ENCODE measurements at regions not wholly inside any gene's neighbourhood (a gene's known extent, or its start where the extent isn't known, plus 50 kb on each side); places are given as distances from the start of the nearest gene placed in this dataset.

DNA sequence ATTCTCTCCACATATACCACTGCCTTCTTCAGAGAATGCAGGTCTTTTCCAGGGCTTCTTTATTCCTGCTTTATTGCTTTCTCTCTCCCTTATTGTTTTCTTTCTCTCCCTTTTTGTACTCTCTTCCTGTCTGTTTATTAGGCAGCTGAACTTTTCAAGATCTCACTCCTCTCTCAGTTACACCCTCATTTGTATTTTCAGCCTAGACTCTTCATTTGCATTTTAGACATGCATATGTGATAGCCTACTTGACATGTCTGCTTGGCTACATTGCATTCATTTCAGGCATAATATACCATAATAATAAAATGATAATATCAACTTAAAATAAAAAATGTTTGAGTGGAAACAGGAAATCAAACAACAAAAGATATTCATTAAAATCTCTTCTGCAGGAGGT is 377.9 kb upstream of the TNC start:
- Histone ChIP-seq H3K9me3 (ENCODE audit: control insufficient read depth, low read length) (no peaks in the 10 kb centered on the region), H3K4me1 (ENCODE audit: control insufficient read depth, insufficient read depth, low read length, poor library complexity, severe bottlenecking) (no peaks in the 10 kb centered on the region), H3K4me3 (ENCODE audit: extremely low read depth, insufficient read depth, low read length, poor library complexity, severe bottlenecking) (no peak overlapping the region), H3K27ac (ENCODE audit: low read depth, low read length, severe bottlenecking) (no peak overlapping the region), H3K36me3 (ENCODE audit: control insufficient read depth, insufficient read depth, low read length) (no peaks in the 10 kb centered on the region)

DNA sequence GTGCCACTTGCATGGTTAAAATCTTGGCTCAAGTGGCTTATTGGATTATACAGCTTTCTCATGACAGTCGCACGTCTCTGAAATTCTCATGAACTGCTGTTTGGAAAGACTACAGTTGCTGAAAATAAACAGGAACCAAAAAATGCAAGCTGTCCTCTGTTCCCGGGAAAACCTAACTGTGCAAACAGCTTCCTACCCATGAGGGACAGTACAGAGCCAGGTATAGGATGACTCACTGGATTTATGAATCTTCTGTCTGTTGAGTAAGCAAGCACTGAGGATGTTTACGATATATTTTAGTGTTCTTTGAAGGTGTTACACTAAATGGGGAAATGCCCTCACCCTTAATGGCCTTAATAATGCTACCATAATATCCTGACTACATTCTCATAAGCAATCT is 380.3 kb upstream of the TNC start:
- H3K36me3 ChIP-seq (ENCODE audit: control insufficient read depth, insufficient read depth, low read length) = no peaks in the 10 kb centered on the region
- 89 to 90% methylated on average over 3 of the region's 4 CpGs for WGBS, 2 experiments (ENCODE audit: insufficient coverage in 2 of 2)
- H3K9me3 ChIP-seq (ENCODE audit: control insufficient read depth, low read length) = no peaks in the 10 kb centered on the region
- H3K4me1 ChIP-seq (ENCODE audit: control insufficient read depth, insufficient read depth, low read length, poor library complexity, severe bottlenecking) = no peaks in the 10 kb centered on the region
- no peak overlapping the region for H3K4me3 ChIP-seq (ENCODE audit: extremely low read depth, insufficient read depth, low read length, poor library complexity, severe bottlenecking)
- no peak overlapping the region for H3K27ac ChIP-seq (ENCODE audit: low read depth, low read length, severe bottlenecking)

GRCh38 chr9:115507148-115507547 is 389.2 kb upstream of the TNC start:
- Histone ChIP-seq H3K4me3 (ENCODE audit: extremely low read depth, insufficient read depth, low read length, poor library complexity, severe bottlenecking) (no peak overlapping the region), H3K9me3 (ENCODE audit: control insufficient read depth, low read length) (no peaks in the 10 kb centered on the region), H3K27ac (ENCODE audit: low read depth, low read length, severe bottlenecking) (no peak overlapping the region), H3K36me3 (ENCODE audit: control insufficient read depth, insufficient read depth, low read length) (no peaks in the 10 kb centered on the region), H3K4me1 (ENCODE audit: control insufficient read depth, insufficient read depth, low read length, poor library complexity, severe bottlenecking) (no peaks in the 10 kb centered on the region)

DNA sequence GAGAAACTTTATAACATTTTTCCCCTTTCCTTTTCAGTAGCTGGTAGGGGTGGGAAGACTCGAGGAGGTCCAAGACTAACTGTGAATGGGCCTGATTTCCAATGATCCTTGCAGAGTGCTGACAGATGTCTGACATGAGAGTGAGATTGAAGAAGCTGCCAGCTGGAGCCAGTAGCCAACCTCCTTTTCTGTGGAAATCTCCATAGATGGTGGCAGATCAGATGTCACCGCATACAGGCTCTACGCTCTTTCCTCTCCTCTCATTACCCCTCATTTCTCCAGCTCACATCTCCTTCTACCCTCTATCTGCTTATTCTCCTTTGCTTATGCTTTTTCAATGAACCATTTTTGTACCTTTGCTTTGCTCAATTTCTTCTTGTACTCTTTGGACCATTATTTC is 395.2 kb upstream of the TNC start:
- Histone ChIP-seq H3K27ac (ENCODE audit: low read depth, low read length, severe bottlenecking) (no peak overlapping the region), H3K9me3 (ENCODE audit: control insufficient read depth, low read length) (no peaks in the 10 kb centered on the region), H3K4me3 (ENCODE audit: extremely low read depth, insufficient read depth, low read length, poor library complexity, severe bottlenecking) (no peak overlapping the region), H3K4me1 (ENCODE audit: control insufficient read depth, insufficient read depth, low read length, poor library complexity, severe bottlenecking) (no peaks in the 10 kb centered on the region), H3K36me3 (ENCODE audit: control insufficient read depth, insufficient read depth, low read length) (no peaks in the 10 kb centered on the region)
- 67 to 91% methylated on average over 2 of the region's 3 CpGs for WGBS, 2 experiments (ENCODE audit: insufficient coverage in 2 of 2)

- no peaks in the 10 kb centered on the region for H3K4me1 ChIP-seq (ENCODE audit: control insufficient read depth, insufficient read depth, low read length, poor library complexity, severe bottlenecking)
- H3K9me3 ChIP-seq (ENCODE audit: control insufficient read depth, low read length) = no peaks in the 10 kb centered on the region
- no peak overlapping the region for H3K27ac ChIP-seq (ENCODE audit: low read depth, low read length, severe bottlenecking)
- H3K4me3 ChIP-seq (ENCODE audit: extremely low read depth, insufficient read depth, low read length, poor library complexity, severe bottlenecking) = no peak overlapping the region
- no peaks in the 10 kb centered on the region for H3K36me3 ChIP-seq (ENCODE audit: control insufficient read depth, insufficient read depth, low read length)
These were observed 396.5 kb upstream of the TNC start for GRCh38 chr9:115514454-115514853.

- Histone ChIP-seq H3K36me3 (ENCODE audit: control insufficient read depth, insufficient read depth, low read length) (no peaks in the 10 kb centered on the region), H3K27ac (ENCODE audit: low read depth, low read length, severe bottlenecking) (no peak overlapping the region), H3K4me3 (ENCODE audit: extremely low read depth, insufficient read depth, low read length, poor library complexity, severe bottlenecking) (no peak overlapping the region), H3K9me3 (ENCODE audit: control insufficient read depth, low read length) (no peaks in the 10 kb centered on the region), H3K4me1 (ENCODE audit: control insufficient read depth, insufficient read depth, low read length, poor library complexity, severe bottlenecking) (no peaks in the 10 kb centered on the region)
These were observed 399.5 kb upstream of the TNC start for GRCh38 chr9:115517335-115518075.

DNA sequence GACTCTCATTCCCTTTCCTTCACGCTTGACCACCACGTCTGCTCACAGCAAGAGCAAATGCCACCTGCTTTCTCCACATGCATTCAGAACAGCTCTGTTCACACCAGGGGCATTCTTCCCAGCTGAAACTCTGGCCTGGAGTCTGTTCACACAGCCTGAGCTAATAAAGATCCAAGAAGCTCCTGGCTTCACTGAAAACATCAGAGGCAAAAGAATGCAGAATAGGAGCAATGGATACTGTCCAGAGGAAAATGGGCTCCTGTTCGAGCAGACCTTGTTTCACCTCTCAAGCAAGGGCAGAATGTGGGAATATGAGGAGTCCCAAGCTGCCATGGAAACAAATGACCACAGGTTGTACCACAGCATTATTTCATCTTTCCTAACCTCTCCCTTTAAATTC is 402.7 kb upstream of the TNC start:
- WGBS, 2 experiments (ENCODE audit: insufficient coverage in 2 of 2) = 85 to 100% methylated on average over 1 to 3 of the region's 3 CpGs
- Histone ChIP-seq H3K36me3 (ENCODE audit: control insufficient read depth, insufficient read depth, low read length) (no peaks in the 10 kb centered on the region), H3K4me1 (ENCODE audit: control insufficient read depth, insufficient read depth, low read length, poor library complexity, severe bottlenecking) (no peaks in the 10 kb centered on the region), H3K4me3 (ENCODE audit: extremely low read depth, insufficient read depth, low read length, poor library complexity, severe bottlenecking) (no peak overlapping the region), H3K27ac (ENCODE audit: low read depth, low read length, severe bottlenecking) (no peak overlapping the region), H3K9me3 (ENCODE audit: control insufficient read depth, low read length) (no peaks in the 10 kb centered on the region)

GRCh38 chr9:115522912-115523311 is 405.0 kb upstream of the TNC start:
- H3K27ac ChIP-seq (ENCODE audit: low read depth, low read length, severe bottlenecking) = no peak overlapping the region
- no peaks in the 10 kb centered on the region for H3K4me1 ChIP-seq (ENCODE audit: control insufficient read depth, insufficient read depth, low read length, poor library complexity, severe bottlenecking)
- no peak overlapping the region for H3K4me3 ChIP-seq (ENCODE audit: extremely low read depth, insufficient read depth, low read length, poor library complexity, severe bottlenecking)
- no peaks in the 10 kb centered on the region for H3K9me3 ChIP-seq (ENCODE audit: control insufficient read depth, low read length)
- whole genome bisulfite sequencing, 2 experiments (ENCODE audit: insufficient coverage in 2 of 2) = 89 to 90% methylated on average over 2 to 3 of the region's 3 CpGs
- no peaks in the 10 kb centered on the region for H3K36me3 ChIP-seq (ENCODE audit: control insufficient read depth, insufficient read depth, low read length)

DNA sequence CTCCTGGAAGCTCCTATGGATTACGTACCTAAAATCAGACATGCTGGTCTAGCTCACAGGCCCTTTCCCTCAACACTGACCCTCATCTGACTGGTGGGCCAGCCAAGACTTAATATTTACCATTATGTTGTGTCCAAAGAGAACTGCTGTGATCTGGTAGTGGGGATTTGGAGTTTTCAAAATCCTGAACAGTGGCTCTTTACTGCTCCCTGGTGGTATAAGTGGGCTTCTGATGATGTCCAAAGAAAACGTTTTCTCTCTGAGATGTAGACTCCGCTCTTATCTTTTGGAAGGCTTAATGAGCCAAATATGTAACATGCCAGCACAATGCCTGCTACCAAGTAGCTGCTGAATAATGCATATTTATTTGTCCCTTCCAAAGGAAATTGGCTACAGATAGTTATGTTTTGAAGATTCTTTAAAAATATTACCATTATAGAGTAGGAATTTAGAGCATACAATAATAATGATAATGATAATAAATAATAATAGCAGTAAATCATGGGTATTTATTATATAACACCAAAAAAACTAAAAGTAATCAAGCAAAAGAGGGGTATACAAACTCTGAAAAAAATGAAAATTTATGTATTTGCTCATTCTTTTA is 406.6 kb upstream of the TNC start:
- Histone ChIP-seq H3K9me3 (ENCODE audit: control insufficient read depth, low read length) (no peaks in the 10 kb centered on the region), H3K4me1 (ENCODE audit: control insufficient read depth, insufficient read depth, low read length, poor library complexity, severe bottlenecking) (no peaks in the 10 kb centered on the region), H3K4me3 (ENCODE audit: extremely low read depth, insufficient read depth, low read length, poor library complexity, severe bottlenecking) (no peak overlapping the region), H3K36me3 (ENCODE audit: control insufficient read depth, insufficient read depth, low read length) (no peaks in the 10 kb centered on the region), H3K27ac (ENCODE audit: low read depth, low read length, severe bottlenecking) (no peak overlapping the region)
- WGBS, 2 experiments (ENCODE audit: insufficient coverage in 2 of 2) = 36% methylated on average over 2 of the region's 3 CpGs; no CpG with 5 or more reads in 1 of the 2 experiments

GRCh38 chr9:115525111-115526058 is 407.4 kb upstream of the TNC start:
- no peaks in the 10 kb centered on the region for H3K9me3 ChIP-seq (ENCODE audit: control insufficient read depth, low read length)
- no peaks in the 10 kb centered on the region for H3K4me1 ChIP-seq (ENCODE audit: control insufficient read depth, insufficient read depth, low read length, poor library complexity, severe bottlenecking)
- no peak overlapping the region for H3K4me3 ChIP-seq (ENCODE audit: extremely low read depth, insufficient read depth, low read length, poor library complexity, severe bottlenecking)
- 91 to 97% methylated on average over 3 to 4 of the region's 7 CpGs for WGBS, 2 experiments (ENCODE audit: insufficient coverage in 2 of 2)
- no peak overlapping the region for H3K27ac ChIP-seq (ENCODE audit: low read depth, low read length, severe bottlenecking)
- no peaks in the 10 kb centered on the region for H3K36me3 ChIP-seq (ENCODE audit: control insufficient read depth, insufficient read depth, low read length)

Measured in mesodermal cell (in vitro differentiated cells).